GM19397 (cell line): ENCODE measurements at regions not wholly inside any gene's neighbourhood (a gene's known extent, or its start where the extent isn't known, plus 50 kb on each side); places are given as distances from the start of the nearest gene placed in this dataset.
"Not testable (repeated sequence)": the region's sequence is repeated elsewhere in the genome, so short reads cannot be mapped to it uniquely, and the experiment has no call there.

ENCODE experiments used
- ATAC-seq: cut with Tn5 transposase; IDR thresholded peaks from one replicate; pipeline ENCODE4 v1.9.1; 2021; ENCODE audit warnings: mild to moderate bottlenecking, moderate library complexity; ENCODE audit not compliant: unreplicated experiment

DNA sequence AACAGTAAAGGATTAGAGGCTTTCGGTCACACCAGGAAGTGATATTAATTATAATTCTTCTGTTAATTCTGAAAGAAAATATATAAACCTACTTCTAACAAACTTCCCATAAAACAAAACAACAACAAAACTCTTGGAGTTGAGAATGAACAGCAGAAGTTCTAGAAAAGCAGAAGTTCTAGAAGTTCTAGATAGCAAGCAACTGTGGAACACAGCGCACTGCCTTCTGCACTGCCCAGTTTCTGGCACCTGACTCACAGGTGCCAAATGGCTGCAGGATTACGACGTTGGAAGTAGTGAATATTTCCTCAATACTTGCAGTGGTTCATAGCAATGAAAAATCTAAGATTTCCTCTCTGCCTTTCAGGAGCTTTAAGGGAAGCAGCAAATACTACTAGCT, 132.2 kb downstream of the OR13A1 start:
- ATAC-seq: no peak

DNA sequence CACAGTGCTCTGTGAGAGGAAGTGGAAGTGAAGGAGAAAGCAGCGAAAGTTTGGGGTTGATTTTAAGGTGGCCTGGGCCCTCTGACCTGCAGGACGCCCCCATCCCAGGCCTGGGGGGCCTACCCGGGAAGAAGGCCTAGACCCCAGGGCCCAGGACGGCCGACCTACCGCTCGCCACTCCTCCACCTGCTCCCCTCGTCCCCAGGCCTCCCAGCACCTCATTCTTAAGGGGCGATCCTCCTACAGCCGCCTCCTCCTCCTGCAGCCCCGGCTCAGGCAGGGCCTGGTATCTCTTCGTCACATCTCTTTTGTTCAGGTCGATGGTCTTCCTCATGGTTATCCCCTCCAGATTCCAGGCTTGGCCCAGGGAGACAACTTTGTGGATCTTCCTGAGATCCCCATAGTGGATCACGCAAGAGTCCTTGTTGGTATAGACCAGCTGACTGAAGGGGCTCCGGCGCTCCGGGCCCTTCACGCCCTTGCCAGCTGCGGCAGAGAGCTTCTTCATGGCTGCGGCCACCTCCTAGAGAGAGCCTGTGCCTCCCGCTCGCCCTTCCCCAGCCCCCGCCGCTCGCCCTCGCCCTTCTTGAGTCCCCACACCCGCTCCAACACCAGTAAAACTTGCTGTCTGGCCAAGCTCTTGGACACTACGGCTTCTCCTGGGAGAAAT, 117.5 kb downstream of the OR13A1 start:
- no peak for ATAC-seq

DNA sequence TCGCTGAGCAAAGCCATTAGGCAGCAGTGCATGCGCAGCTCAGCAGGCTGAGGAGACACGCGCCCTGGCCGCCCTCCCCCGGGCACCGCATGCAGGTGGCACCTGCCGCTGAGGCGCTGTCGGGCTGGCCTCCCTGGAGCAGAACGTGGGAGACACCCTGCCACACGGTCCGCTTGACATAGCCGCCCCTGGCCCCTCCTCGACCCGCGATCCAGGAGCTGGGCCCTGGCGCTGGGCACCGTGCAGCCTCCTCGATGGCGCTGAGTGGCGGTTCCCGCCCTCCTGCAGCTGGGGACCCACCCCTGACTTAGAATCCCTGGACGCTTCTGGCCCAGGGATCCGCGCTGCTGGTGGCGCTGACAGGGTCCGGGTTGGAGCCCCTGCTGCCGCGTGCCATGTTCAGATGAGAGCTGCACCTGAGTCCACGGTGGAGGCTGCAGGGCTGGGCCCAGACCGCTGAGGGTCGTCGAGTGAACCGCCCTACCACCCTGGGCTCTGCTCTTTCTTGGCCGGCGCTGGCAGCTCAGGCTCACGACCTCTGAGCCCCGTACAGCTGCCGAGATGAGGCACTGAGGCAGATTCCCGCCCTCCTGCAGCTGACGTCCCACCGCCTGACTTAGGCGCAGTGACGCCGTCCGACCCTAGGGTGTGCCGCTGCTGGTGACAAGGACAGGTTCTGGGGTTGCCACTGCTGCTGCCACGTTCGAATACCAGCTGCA, 116.8 kb downstream of the OR13A1 start:
- no peak for ATAC-seq

DNA sequence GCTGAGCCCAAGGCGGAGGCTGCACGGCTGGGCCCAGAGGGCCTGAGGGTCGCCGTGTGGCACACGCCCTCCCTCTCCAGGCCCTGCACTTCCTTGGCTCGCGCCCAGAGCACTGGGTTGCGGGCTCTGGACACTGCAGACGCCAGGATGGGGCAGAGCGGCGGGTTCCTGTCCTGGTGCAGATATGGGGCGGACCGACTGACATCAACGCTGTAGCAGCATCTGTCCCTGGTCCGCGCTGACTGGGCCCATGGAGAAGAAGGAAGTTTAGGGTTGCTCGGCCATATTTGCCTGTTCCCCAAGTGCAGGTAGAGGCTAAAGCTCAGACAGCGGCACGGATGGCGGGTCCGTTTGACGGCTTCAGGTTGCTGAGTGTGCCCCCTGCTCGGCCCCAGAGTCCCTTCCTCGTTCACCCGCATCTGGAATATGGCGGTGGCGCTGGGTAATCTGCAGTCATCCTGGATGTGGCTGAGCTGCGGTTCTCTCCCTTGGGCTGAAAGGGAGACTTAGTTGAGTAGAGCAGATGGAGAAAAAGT, 116.1 kb downstream of the OR13A1 start:
- ATAC-seq: no peak

DNA sequence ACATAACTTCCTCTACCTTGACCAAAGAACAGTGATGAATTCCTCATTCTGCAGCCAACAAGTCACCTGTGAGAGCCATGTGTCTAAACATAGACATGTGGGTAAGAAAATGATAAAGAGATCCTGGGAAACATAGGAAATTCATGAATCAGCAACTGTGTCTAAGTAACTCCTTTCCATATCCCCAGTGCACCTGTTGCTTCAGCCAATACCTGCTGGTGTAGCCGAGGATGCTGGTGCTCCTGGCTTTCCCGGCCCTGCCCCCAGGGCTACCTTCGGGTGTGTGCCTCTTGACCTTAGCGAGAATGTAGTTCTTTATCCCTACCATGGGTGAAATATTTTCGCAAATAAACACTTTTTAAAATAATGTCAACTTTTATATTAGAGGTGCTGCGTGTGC, 114.1 kb downstream of the OR13A1 start:
- ATAC-seq: no peak

DNA sequence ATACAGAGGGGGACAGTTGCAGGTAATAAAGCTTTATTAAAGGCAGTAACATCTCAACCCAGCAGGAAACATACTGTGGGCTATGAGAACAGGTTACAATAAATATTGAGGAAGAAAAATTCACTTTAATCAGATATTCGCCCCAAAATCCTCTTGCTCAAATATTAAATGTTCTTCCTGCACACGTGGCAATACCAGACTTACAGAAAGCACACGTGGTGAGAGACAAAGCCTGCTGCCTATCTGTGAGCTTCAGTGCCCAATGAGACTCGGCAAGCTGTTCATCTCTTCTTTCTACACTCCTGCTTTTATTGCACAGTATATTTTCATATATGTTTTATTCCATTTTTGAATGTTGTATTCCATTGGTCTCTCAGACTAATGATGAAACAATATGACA, 113.2 kb downstream of the OR13A1 start:
- no peak for ATAC-seq

DNA sequence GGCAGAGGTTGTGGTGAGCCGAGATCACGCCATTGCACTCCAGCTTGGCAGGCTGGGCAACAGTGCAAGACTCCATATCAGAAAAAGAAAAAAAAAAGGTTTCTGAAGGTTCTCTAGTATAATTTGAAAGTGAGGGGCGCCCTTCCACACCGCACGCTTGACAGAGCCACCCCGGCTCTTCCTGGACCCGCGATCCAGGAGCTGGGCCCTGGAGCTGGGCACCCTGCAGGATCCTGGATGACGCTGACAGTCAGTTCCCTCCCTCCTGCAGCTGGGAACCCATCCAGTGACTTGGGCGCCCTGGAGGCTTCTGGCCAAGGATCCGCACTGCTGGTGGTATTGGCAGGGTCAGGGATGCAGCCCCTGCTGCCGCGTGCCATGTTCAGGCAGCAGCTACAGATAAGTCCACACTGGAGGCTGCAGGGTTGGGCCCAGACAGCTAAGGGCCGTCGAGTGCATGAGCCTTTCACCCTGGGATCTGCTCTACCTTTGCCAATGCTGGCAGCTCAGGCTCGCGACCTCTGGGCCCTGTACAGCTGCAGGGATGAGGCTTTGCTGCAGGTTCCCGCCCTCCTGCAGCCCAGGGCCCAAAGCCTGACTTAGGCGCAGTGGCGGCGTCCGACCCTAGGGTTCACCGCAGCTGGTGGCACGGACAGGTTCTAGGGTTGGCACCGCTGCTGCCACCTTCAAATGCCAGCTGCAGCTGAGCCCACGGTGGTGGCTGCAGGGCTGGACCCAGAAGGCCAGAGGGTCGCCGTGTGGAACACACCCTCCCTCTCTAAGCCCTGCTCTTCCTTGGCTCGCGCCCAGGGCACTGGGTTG, 110.2 kb downstream of the OR13A1 start:
- no peak for ATAC-seq

DNA sequence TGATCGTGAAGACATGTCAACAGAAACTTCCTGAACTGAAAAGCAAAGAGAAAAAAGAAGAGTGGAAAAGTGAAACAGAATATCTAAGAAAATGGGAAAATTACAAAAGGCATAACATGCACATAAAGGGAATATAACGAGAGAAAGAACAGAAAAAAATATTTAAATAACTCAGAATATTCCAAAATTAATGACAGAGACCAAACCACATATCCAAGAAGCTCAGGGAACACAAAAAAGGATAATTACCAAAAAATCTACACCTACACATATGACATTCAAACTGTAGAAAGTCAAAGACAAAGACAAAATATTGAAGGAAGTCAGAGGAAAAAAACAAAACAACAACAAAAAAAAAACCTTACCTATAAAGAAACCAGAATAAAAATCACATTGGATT, 105.5 kb downstream of the OR13A1 start:
- no peak for ATAC-seq

DNA sequence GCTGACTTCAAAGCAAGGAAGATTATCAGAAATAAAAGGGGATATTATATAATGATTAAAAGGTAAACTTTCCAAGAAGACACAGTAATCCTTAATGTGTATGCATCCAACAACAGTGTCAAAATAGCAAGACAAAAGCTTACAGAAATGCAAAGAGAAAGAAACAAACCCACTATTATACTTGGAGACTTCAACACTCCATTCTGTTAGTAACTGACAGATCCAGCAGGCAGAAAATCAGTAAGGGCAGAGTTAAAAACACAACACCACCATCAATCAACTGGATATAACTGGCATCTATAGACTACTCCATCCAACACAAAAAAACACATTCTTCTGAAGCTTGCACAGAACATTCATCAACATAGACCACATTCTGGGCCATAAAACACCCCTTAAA, 103.8 kb downstream of the OR13A1 start:
- ATAC-seq: no peak

DNA sequence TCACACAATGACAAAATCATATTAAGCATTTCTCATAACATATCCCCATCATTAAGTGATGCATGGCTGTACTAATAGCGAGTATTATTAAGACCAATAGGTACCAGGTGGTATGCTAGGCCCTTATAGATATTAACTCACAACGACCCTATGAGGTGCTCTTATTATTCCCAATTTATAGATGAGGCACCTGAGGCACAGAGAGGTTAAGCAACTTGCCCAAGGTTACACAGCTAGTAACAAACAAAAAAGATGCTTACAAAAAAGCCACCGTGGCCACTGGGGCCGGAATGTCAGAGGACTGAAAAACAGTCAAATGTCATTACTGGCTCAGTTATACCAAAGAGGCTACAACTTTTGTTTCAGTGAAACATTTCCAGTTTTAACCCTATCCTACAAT, 96.0 kb downstream of the OR13A1 start:
- ATAC-seq: no peak

DNA sequence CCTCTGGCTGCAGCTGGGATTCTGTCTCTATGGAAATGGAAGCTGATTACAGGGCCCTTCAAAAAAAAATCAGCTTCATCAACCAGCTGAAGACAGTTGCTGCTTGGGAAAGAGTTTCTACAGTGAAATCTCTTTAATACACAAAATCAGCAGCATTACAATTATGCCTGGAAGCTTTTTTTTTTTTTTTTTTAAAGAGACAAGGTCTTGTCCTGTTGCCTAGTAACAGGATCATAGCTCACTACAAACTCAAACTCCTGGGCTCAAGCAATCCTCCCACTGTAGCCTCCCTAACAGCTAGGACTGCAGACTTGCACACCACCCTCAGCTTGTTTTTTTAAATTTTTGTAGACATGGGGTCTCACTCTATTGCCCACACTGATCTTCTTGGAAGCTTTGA, 94.5 kb downstream of the OR13A1 start:
- ATAC-seq: no peak

DNA sequence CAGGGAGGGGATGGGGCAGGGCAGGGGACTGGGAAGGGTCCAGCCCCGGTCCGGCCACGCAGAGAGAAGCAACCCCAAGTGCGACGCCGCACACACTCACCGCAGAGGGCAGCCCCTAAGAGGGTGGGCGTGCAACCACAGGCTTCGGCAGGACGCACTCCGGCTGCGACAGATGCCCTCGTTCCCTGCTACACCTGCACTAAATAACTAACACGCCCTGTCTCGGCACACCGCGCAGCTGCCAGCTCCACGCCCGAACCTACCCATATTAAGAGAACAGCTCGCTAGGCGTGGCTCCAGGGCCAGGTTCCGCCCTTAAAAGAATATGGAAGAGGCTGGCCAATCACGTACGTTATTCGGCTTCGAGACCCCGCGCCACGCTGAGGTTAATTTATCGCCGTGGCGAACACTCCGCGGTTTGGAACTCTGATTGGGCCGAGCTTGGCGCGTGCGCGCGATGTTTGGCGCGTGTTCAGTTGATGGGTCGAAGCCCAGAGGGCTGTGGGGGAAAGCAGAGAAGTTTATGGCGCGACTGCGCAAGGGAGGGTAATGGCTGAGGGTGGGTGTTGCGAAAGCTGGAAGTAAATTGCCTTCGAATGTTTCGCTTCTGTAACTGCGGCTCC, 91.1 kb downstream of the OR13A1 start:
- ATAC-seq: no peak

DNA sequence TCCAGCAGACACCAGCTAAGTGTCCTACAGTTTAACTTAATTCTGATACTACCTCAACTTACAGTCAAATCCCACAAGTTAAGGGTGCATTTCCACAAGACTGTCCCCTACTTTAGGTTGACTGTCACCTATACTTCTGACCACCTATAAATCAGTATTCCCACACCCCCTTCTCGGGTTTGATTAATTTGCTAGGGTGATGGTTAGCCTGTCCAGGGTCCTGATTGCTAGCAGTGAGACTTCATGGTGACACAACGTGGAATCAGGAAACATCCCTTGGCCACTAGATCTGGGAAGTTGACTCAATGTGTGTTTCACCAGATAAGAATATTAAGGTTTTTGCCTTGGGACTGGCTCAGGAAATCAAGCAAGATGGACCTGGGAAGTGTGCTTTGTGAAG, 88.4 kb downstream of the OR13A1 start:
- ATAC-seq: no peak

DNA sequence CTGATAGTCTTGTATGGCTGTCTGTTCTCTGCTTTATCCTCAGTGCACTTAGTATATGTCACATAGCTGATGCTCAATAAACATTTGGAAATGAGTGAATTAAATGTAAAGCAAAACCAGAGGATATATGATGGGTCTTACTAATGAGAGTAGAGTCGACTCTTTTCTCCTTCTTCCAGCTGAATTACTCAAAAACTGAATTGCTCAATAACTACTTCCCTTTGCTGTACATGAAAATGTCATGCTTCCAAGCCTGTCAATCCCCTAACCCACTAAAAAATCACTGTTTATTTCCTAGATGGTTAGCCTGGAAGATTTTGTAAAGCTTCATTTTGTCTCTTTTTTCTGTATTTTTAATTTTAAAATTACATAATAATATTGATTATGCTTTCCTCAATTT, 88.0 kb downstream of the OR13A1 start:
- ATAC-seq: no peak

DNA sequence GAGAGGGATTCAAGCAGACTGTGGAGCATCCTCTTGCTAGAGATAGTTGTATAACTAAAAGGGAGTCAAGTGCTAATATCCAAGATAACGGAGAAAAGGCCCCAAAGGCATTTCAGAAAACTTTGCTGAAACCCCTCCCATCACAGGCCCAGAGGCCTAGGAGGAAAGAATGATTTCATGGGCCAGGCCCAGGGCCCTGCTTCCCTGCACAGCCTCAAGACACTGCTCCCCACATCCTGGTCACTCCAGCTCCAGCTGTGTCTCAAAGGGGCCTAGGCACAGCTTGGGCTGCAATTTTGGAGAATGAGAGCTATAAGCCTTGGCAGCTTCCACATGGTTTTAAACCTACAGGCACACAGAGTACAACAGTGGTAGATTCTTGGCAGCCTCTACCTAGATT, 85.6 kb downstream of the OR13A1 start:
- no peak for ATAC-seq

DNA sequence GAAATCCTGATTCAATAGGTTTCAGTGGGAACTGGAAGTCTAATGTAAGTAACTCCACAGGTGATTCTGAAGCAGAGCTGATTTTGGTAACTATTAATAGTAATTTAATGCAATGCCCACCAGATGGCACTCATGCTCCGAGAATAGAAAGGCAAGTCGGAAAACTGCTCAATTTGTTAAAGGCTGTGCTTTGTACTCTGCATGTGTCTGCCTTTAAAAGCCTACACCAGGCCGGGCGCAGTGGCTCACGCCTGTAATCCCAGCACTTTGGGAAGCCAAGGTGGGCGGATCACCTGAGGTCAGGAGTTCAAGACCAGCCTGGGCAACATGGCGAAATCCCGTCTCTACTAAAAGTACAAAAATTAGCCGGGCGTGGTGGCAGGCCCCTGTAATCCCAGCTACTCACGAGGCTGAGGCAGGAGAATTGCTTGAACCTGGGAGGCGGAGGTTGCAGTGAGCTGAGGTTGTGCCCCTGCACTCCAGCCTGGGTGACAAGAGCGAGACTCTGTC, 80.1 kb downstream of the OR13A1 start:
- not testable (repeated sequence) for ATAC-seq

DNA sequence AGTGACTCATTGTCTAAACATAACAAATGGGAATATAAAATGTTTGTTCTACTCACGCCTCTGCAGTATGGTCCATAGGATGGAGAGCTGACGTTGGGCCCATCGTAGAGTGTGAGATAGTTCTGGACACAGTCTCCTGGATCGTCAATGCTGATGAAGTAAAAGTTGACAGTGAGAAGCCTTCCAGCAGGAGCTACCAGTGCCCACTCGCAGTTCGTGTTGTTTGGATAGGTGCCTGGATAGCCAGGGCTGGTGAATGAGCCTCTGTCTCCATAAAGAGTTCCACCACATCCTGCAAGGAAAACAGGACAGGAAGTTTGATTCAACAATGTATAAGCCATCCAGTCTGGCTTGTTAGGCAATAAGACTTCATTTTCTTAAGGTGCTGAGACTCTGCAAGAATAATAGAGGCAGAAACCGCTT, 79.6 kb downstream of the OR13A1 start:
- no peak for ATAC-seq

DNA sequence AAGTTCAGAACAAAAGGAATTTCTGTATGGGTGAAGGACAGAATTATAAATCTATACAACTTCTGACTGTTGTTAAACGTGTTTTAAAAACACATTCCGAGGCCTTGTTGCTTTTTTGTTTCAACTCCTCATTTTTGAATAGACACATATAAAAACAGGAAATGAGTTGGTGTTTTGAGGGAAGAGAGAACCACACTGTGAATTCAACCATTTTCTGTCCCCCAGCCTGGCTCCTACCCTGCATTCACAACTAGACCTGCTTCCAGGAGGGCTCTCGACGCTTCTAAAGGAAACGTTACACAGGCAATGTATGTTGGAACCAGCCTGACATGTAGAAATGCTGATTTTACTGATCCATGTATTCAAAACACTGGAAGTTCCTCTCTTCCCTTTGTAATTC, 76.5 kb downstream of the OR13A1 start:
- ATAC-seq: no peak

DNA sequence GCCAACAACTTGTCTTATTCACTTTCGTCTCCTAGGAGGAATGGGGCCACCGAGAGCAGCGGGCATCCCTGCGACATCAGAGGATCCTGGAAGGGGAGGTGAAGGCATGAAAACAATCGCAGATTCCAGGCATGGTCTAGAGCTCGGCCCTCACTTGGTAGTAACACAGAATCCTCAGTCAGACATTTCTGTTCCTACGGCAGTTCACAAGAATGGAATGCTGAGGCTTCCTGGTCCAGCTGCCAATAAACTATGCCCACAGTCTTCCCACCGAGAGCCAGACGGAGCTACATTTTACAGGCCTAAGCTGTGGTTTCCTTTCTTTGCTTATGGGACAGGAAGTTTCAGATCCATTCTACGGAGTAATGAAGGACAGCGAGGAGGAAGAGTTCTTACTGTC, 75.8 kb downstream of the OR13A1 start:
- ATAC-seq: no peak

DNA sequence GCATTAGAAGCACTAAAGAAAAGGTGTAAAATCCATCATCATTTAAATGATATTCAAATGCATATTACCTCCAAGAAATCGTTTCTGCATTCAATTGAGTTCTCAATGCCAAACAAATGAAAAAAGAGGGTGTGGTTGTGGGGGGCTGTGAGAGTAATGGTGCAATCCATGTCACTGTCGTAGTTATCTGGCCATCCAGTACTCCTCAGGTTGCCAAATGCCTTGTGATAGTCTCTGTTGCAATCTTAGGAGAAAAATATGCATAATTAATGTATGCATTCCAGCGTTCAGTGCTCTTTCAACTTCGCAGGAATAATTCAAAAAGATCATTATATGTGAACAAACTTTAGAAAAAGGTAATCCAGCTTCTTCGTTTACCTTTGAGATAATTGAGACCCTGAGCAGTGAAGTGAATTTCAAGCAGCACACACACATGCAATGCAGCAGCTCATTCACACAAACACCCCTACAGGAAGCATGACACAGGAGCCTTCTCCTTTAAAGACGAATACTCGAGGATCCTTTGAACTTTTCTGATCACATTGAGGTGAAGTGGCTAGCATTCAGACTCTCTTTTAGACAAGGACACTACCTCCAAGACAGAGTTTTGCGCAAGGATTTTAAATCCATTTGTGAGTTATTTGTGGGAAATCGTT, 73.4 kb downstream of the OR13A1 start:
- ATAC-seq: no peak

DNA sequence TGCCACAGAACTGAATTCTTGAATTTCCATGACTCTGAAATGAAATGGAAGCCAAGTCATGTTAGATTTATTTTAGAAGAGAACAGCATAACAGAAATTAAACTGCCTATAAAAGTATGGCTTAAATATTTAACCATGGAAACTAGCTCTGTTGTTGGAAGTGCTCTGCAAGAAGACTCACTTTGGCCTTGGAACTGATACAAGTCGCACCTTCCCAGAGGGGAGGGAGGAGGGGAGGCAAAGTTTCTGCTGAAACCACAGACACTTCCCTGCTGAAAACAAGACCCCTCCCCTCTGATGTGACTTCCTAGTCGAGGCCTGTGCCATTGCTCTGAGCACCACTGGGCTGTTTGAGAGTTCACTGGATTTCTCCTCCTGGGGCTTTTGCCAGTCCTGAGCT, 72.1 kb downstream of the OR13A1 start:
- no peak for ATAC-seq
